H1 (cell line): ENCODE measurements at regions not wholly inside any gene's neighbourhood (a gene's known extent, or its start where the extent isn't known, plus 50 kb on each side); places are given as distances from the start of the nearest gene placed in this dataset.

Experiments used
- CEBPB ChIP-seq: IDR thresholded peaks from 2 replicates; pipeline ENCODE4 v1.6.1; 2012; ENCODE audit warnings: low read depth, low read length
- EZH2 ChIP-seq: fragments of 200-600 bp; sonication (generic); IDR thresholded peaks from 2 replicates; pipeline ENCODE4 v1.7.1; 2012; ENCODE audit warnings: low read depth, mild to moderate bottlenecking, moderate library complexity, low read length, inconsistent platforms; ENCODE audit not compliant: severe bottlenecking
- KDM5A ChIP-seq: fragments of 200-600 bp; IDR thresholded peaks from 2 replicates; pipeline ENCODE4 v1.7.1; 2012; ENCODE audit warnings: mild to moderate bottlenecking, low read length, inconsistent platforms, mixed read lengths
- RFX5 ChIP-seq: IDR thresholded peaks from 2 replicates; pipeline ENCODE4 v1.6.1; 2011; ENCODE audit warnings: low read depth, low read length, improper control_type of control experiment, borderline replicate concordance
- SUZ12 ChIP-seq: fragments of 200-600 bp; sonication (generic); IDR thresholded peaks from 2 replicates; pipeline ENCODE4 v1.6.1; 2012; ENCODE audit warnings: mild to moderate bottlenecking, inconsistent platforms, low read length, moderate library complexity, mixed read lengths
- TF ChIP-seq, protein P1 (sequence below): fragments of 300-600 bp; sonication (generic); IDR thresholded peaks from 2 replicates; pipeline ENCODE4 v1.7.1; 2012; ENCODE audit warnings: low read length, moderate library complexity, mild to moderate bottlenecking, inconsistent platforms; ENCODE audit not compliant: insufficient replicate concordance

DNA sequence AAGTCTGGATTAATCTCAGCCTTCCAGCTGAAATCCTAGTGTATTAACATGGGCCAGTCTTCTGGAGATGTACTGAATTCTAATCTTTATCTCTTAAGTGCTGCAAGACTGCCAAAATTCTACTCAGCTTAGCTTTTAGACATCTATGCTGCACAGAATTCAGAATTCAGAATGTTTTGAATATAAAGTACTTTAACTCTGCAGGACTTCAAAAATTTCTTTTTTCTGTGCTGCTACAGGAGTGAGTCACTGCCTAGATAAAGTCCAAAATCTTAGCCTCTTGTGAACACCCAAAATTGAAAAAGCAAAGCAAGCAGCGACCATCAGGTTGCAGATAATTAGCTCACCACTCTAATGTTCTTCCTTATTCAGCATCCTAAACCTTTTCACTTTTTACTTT, 1092.6 kb upstream of the PCDH10 start (continued):
- TF ChIP-seq, protein P1, sequence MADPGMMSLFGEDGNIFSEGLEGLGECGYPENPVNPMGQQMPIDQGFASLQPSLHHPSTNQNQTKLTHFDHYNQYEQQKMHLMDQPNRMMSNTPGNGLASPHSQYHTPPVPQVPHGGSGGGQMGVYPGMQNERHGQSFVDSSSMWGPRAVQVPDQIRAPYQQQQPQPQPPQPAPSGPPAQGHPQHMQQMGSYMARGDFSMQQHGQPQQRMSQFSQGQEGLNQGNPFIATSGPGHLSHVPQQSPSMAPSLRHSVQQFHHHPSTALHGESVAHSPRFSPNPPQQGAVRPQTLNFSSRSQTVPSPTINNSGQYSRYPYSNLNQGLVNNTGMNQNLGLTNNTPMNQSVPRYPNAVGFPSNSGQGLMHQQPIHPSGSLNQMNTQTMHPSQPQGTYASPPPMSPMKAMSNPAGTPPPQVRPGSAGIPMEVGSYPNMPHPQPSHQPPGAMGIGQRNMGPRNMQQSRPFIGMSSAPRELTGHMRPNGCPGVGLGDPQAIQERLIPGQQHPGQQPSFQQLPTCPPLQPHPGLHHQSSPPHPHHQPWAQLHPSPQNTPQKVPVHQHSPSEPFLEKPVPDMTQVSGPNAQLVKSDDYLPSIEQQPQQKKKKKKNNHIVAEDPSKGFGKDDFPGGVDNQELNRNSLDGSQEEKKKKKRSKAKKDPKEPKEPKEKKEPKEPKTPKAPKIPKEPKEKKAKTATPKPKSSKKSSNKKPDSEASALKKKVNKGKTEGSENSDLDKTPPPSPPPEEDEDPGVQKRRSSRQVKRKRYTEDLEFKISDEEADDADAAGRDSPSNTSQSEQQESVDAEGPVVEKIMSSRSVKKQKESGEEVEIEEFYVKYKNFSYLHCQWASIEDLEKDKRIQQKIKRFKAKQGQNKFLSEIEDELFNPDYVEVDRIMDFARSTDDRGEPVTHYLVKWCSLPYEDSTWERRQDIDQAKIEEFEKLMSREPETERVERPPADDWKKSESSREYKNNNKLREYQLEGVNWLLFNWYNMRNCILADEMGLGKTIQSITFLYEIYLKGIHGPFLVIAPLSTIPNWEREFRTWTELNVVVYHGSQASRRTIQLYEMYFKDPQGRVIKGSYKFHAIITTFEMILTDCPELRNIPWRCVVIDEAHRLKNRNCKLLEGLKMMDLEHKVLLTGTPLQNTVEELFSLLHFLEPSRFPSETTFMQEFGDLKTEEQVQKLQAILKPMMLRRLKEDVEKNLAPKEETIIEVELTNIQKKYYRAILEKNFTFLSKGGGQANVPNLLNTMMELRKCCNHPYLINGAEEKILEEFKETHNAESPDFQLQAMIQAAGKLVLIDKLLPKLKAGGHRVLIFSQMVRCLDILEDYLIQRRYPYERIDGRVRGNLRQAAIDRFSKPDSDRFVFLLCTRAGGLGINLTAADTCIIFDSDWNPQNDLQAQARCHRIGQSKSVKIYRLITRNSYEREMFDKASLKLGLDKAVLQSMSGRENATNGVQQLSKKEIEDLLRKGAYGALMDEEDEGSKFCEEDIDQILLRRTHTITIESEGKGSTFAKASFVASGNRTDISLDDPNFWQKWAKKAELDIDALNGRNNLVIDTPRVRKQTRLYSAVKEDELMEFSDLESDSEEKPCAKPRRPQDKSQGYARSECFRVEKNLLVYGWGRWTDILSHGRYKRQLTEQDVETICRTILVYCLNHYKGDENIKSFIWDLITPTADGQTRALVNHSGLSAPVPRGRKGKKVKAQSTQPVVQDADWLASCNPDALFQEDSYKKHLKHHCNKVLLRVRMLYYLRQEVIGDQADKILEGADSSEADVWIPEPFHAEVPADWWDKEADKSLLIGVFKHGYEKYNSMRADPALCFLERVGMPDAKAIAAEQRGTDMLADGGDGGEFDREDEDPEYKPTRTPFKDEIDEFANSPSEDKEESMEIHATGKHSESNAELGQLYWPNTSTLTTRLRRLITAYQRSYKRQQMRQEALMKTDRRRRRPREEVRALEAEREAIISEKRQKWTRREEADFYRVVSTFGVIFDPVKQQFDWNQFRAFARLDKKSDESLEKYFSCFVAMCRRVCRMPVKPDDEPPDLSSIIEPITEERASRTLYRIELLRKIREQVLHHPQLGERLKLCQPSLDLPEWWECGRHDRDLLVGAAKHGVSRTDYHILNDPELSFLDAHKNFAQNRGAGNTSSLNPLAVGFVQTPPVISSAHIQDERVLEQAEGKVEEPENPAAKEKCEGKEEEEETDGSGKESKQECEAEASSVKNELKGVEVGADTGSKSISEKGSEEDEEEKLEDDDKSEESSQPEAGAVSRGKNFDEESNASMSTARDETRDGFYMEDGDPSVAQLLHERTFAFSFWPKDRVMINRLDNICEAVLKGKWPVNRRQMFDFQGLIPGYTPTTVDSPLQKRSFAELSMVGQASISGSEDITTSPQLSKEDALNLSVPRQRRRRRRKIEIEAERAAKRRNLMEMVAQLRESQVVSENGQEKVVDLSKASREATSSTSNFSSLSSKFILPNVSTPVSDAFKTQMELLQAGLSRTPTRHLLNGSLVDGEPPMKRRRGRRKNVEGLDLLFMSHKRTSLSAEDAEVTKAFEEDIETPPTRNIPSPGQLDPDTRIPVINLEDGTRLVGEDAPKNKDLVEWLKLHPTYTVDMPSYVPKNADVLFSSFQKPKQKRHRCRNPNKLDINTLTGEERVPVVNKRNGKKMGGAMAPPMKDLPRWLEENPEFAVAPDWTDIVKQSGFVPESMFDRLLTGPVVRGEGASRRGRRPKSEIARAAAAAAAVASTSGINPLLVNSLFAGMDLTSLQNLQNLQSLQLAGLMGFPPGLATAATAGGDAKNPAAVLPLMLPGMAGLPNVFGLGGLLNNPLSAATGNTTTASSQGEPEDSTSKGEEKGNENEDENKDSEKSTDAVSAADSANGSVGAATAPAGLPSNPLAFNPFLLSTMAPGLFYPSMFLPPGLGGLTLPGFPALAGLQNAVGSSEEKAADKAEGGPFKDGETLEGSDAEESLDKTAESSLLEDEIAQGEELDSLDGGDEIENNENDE, result no peak
- TF ChIP-seq EZH2, result no peak
- TF ChIP-seq SUZ12, result no peak
- no peak for TF ChIP-seq KDM5A
- no peak for TF ChIP-seq CEBPB
- no peak for TF ChIP-seq RFX5
- TF ChIP-seq, all 59 proteins: peak for 0
